ENCODE measurements at regions not wholly inside any gene's neighbourhood (a gene's known extent, or its start where the extent isn't known, plus 50 kb on each side); places are given as distances from the start of the nearest gene placed in this dataset.

DNA sequence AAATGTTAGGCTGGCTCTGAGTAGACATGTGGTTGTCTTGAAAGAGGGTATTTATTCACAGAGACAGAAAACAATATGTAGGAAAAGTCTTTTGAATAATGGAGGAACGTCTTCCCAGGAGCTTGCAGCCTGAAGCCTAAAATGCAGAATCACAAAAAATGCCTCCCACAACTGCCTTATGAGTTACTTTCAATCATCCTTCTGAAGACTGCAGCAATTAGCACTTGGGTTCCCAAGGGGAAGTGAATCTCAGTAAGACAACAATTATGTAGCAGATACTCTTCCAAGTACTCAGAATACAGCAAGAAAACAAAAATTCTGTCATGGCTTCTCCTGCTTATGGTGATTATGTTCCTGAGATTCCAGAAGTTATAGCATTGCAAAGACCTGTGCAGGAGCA lies 166.6 kb upstream of the TBL1X start:
- TF ChIP-seq SIN3A (IDR thresholded peaks at IDR 0.05; ENCODE audit: borderline replicate concordance, insufficient read depth, low read length) = no peak
- TF ChIP-seq POLR2AphosphoS5 (IDR thresholded peaks at IDR 0.05; ENCODE audit: low read depth, low read length) = no peak
- TF ChIP-seq TAF1 (IDR thresholded peaks at IDR 0.05; ENCODE audit: borderline replicate concordance, insufficient read depth, low read length) = no peak
- TF ChIP-seq, protein P1, sequence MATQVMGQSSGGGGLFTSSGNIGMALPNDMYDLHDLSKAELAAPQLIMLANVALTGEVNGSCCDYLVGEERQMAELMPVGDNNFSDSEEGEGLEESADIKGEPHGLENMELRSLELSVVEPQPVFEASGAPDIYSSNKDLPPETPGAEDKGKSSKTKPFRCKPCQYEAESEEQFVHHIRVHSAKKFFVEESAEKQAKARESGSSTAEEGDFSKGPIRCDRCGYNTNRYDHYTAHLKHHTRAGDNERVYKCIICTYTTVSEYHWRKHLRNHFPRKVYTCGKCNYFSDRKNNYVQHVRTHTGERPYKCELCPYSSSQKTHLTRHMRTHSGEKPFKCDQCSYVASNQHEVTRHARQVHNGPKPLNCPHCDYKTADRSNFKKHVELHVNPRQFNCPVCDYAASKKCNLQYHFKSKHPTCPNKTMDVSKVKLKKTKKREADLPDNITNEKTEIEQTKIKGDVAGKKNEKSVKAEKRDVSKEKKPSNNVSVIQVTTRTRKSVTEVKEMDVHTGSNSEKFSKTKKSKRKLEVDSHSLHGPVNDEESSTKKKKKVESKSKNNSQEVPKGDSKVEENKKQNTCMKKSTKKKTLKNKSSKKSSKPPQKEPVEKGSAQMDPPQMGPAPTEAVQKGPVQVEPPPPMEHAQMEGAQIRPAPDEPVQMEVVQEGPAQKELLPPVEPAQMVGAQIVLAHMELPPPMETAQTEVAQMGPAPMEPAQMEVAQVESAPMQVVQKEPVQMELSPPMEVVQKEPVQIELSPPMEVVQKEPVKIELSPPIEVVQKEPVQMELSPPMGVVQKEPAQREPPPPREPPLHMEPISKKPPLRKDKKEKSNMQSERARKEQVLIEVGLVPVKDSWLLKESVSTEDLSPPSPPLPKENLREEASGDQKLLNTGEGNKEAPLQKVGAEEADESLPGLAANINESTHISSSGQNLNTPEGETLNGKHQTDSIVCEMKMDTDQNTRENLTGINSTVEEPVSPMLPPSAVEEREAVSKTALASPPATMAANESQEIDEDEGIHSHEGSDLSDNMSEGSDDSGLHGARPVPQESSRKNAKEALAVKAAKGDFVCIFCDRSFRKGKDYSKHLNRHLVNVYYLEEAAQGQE (IDR thresholded peaks at IDR 0.05; ENCODE audit: insufficient read depth in 1 of 2, low read depth in 2 of 2, low read length in 2 of 2) = no peak
